Lower lobe of right lung (tissue), 2 donors: ENCODE measurements at regions not wholly inside any gene's neighbourhood (a gene's known extent, or its start where the extent isn't known, plus 50 kb on each side); places are given as distances from the start of the nearest gene placed in this dataset.

Experiments
- ATAC-seq, 2 donors: fragments of 200-7000 bp; cut with Tn5 transposase; one replicate each; pipeline ENCODE4 v1.9.1; 2020 to 2022; ENCODE audit warnings: mild to moderate bottlenecking in 2 of 2, moderate library complexity in 2 of 2
- DNase-seq: peaks from one replicate; pipeline ENCODE4 v3.0.0-alpha.2; 2020
- H3K27ac ChIP-seq: fragments of 200-600 bp; one replicate; pipeline ENCODE4 v1.8.0; 2022
- H3K27me3 ChIP-seq: fragments of 200-600 bp; one replicate; pipeline ENCODE4 v1.8.0; 2022; ENCODE audit warnings: low read depth
- H3K36me3 ChIP-seq: fragments of 200-600 bp; one replicate; pipeline ENCODE4 v1.8.0; 2022; ENCODE audit warnings: mild to moderate bottlenecking
- H3K4me1 ChIP-seq: fragments of 200-600 bp; one replicate; pipeline ENCODE4 v1.8.0; 2022
- H3K4me3 ChIP-seq: fragments of 200-600 bp; one replicate; pipeline ENCODE4 v1.8.0; 2022; ENCODE audit warnings: mild to moderate bottlenecking
- H3K9me3 ChIP-seq: fragments of 200-600 bp; one replicate; pipeline ENCODE4 v1.8.0; 2022
- CTCF ChIP-seq: fragments of 200-600 bp; IDR thresholded peaks from one replicate; pipeline ENCODE4 v1.8.0; 2022; ENCODE audit warnings: antibody characterized with exemption, mild to moderate bottlenecking
- intact Hi-C: fragments of 100-400 bp; cut with DNase I; formaldehyde crosslinking; loops from one replicate; pipeline ENCODE4 v1.11.0; 2022
- donor health status: DM: no; HTN: yes; CAD: no; lungs with severe emphysema.

- DNase-seq (no peak), ATAC-seq (no peak)
- no peaks in the 10 kb centered on the region for H3K9me3 ChIP-seq
- H3K27ac ChIP-seq = no peak overlapping the region
- H3K4me1 ChIP-seq = no peaks in the 10 kb centered on the region
- no peak for TF ChIP-seq CTCF
- no peaks in the 10 kb centered on the region for H3K36me3 ChIP-seq
- intact Hi-C loops = no loop called here
- H3K4me3 ChIP-seq = no peak overlapping the region
- no peaks in the 10 kb centered on the region for H3K27me3 ChIP-seq
Measured at GRCh38 chr6:125571207-125571755, 178.2 kb upstream of the HEY2 start.

DNA sequence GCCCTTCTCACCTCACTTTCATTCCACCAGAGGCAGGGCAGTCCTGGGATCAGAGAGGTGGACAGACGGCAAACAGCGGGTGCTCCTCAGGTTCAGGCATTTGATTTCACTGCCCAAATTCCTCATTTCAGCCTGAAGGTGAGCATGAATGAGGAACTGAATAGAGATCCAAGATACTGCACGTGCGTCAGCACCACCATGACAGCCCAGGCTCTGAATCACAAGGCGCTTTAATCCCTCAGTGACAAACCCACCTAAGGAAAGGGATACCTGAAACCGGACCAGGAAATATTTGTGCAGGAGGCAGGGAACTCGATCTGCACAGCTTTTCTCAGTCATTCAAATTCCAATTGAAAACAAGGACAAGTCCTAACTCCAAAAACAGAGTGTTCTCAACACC, 174.8 kb upstream of the HEY2 start:
- ATAC-seq (no peak), DNase-seq (no peak)
- no peak overlapping the region for H3K27ac ChIP-seq
- H3K27me3 ChIP-seq = no peaks in the 10 kb centered on the region
- no peaks in the 10 kb centered on the region for H3K4me1 ChIP-seq
- no peak for TF ChIP-seq CTCF
- intact Hi-C loops = no loop called here
- no peaks in the 10 kb centered on the region for H3K36me3 ChIP-seq
- H3K4me3 ChIP-seq = no peak overlapping the region
- H3K9me3 ChIP-seq = no peaks in the 10 kb centered on the region

- no peak for ATAC-seq
- Histone ChIP-seq H3K27me3 (no peaks in the 10 kb centered on the region), H3K36me3 (no peaks in the 10 kb centered on the region), H3K27ac (no peak overlapping the region), H3K9me3 (no peaks in the 10 kb centered on the region), H3K4me3 (no peak overlapping the region), H3K4me1 (no peaks in the 10 kb centered on the region)
- TF ChIP-seq CTCF = no peak
- intact Hi-C loops = no loop called here
- DNase-seq = no peak
Measured at GRCh38 chr6:125577124-125577662, 172.2 kb upstream of the HEY2 start.

DNA sequence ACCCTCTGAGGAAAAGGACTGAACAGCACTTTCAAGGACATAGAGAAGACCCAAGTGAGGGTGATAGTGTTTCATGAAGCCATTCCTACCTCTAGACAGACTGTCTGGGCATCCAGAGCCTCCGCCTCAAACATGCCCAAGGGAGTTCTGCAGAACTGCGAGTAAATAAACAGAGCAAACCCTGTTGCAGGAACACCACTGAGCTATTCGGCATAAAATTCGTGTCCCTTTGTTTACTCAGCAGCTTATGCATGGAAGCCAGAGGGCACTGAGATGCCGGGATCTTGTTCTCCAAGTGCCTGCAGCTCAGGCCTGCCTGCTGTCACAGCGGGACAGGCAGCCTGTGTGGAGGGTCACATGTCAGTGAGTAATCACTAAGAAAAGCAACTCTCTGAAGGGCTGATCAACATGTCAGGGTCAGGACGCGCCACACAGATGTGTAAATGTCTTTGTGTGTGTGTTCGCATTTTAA, 164.9 kb upstream of the HEY2 start:
- DNase-seq (no peak), ATAC-seq (peak; percentile 37 to 51)
- H3K27me3 ChIP-seq = no peaks in the 10 kb centered on the region
- no peaks in the 10 kb centered on the region for H3K9me3 ChIP-seq
- intact Hi-C loops = no loop called here
- TF ChIP-seq CTCF = no peak
- no peak overlapping the region for H3K4me3 ChIP-seq
- H3K4me1 ChIP-seq = no peaks in the 10 kb centered on the region
- H3K27ac ChIP-seq = no peak overlapping the region
- H3K36me3 ChIP-seq = no peaks in the 10 kb centered on the region

GRCh38 chr6:125585470-125585869, 164.0 kb upstream of the HEY2 start:
- no peaks in the 10 kb centered on the region for H3K4me1 ChIP-seq
- H3K9me3 ChIP-seq = no peaks in the 10 kb centered on the region
- H3K27ac ChIP-seq = no peak overlapping the region
- no peak for ATAC-seq
- no peaks in the 10 kb centered on the region for H3K27me3 ChIP-seq
- no peaks in the 10 kb centered on the region for H3K36me3 ChIP-seq
- DNase-seq = no peak
- TF ChIP-seq CTCF = no peak
- intact Hi-C loops = no loop called here
- H3K4me3 ChIP-seq = no peak overlapping the region
